B cell (primary cell): ENCODE measurements at regions not wholly inside any gene's neighbourhood (a gene's known extent, or its start where the extent isn't known, plus 50 kb on each side); places are given as distances from the start of the nearest gene placed in this dataset.

ENCODE experiments used
- CTCF ChIP-seq: fragments of 200-600 bp; IDR thresholded peaks from one replicate; pipeline ENCODE4 v1.8.0; 2022; ENCODE audit warnings: antibody characterized with exemption, mild to moderate bottlenecking
- EZH2 ChIP-seq: IDR thresholded peaks from 2 replicates; pipeline ENCODE4 v1.6.1; 2012; ENCODE audit warnings: borderline replicate concordance, low read depth, mild to moderate bottlenecking, moderate library complexity, low read length; ENCODE audit not compliant: insufficient read depth, poor library complexity, severe bottlenecking

DNA sequence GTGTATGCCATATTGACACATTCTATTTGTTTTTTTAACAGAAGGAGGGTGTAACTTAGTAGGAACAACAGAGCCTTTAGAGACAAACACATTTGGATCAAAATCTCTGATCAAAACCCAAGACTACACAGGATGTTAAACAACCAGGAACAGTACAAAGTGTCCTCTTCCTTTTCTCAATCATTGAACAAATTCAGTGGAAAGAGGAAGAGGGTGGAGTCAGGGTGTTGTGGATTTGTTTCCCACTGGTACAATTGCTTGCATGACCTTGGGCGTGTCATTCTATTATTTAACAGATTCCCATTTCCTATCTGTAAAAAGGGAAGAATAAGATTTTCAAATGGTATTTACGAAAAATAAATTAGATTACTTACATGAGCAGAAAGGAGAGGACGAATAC, 1162.8 kb upstream of the PRKX start:
- TF ChIP-seq CTCF (no peak), EZH2 (no peak)
